ENCODE measurements at regions not wholly inside any gene's neighbourhood (a gene's known extent, or its start where the extent isn't known, plus 50 kb on each side); places are given as distances from the start of the nearest gene placed in this dataset.

- DNase-seq = no peak
Measured at GRCh38 chr13:37925878-37926473, 56.4 kb upstream of the TRPC4 start.

- DNase-seq = no peak
Measured at GRCh38 chr13:37923236-37923635, 53.7 kb upstream of the TRPC4 start.

GRCh38 chr13:37919329-37919880 is 49.8 kb upstream of the TRPC4 start:
- no peak for DNase-seq

Data from SHP77 treated with DMSO at 0.1 percent for 48 hours (cell line).